ENCODE measurements at regions not wholly inside any gene's neighbourhood (a gene's known extent, or its start where the extent isn't known, plus 50 kb on each side); places are given as distances from the start of the nearest gene placed in this dataset.

- TF ChIP-seq, protein P1, sequence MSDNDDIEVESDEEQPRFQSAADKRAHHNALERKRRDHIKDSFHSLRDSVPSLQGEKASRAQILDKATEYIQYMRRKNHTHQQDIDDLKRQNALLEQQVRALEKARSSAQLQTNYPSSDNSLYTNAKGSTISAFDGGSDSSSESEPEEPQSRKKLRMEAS (IDR thresholded peaks at IDR 0.05; ENCODE audit: low read depth, low read length) = no peak
- TF ChIP-seq CTCF (IDR thresholded peaks at IDR 0.05; ENCODE audit: low read depth, low read length) = no peak
Observed at GRCh38 chr3:8210882-8211341, 290.7 kb upstream of the LMCD1 start.

Data from NB4 (cell line).